ENCODE measurements at regions not wholly inside any gene's neighbourhood (a gene's known extent, or its start where the extent isn't known, plus 50 kb on each side); places are given as distances from the start of the nearest gene placed in this dataset.

DNA sequence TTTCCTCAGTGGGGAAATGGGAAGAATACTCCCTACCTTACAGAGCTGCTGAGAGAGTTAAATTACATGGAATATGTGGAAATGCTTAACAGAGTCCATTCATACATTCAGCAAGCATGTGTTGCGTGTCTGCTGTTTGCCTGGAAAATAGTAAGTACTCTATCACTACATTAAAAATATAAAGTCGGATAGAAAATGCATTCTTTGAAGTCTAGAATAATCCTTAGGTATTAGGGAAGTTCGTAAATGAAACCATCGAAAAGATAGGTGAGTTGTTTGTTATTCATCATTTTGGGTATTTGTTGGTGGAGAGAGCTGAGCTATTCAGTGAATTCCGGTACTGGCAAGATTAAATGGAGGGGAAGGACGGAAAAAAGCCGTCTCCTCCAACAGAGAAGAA lies 200.1 kb downstream of the OPA1 start:
- H2BK20ac ChIP-seq (ENCODE audit: low read depth, low read length, poor library complexity, severe bottlenecking) = no peak overlapping the region
- H3K4me3 Mint-ChIP-seq = no peak overlapping the region
- H3K9ac ChIP-seq (ENCODE audit: extremely low read depth, insufficient read length, low read length) = no peak overlapping the region
- H3K4ac ChIP-seq (ENCODE audit: low read depth, low read length) = no peak overlapping the region
- no peak overlapping the region for H3T11ph ChIP-seq (ENCODE audit: low read length)
- no peak overlapping the region for H4K5ac ChIP-seq (ENCODE audit: insufficient read length, low read depth, low read length)
- peaks cover 34% of the 10 kb centered on the region for H3K27me3 Mint-ChIP-seq (ENCODE audit: low read depth)
- H2AFZ ChIP-seq (ENCODE audit: low read length) = no peak overlapping the region
- no peak overlapping the region for H2BK120ac ChIP-seq (ENCODE audit: low read depth, low read length, poor library complexity, severe bottlenecking)
- H3K4me2 ChIP-seq (ENCODE audit: insufficient read depth, insufficient read length, low read length) = no peak overlapping the region
- no peak overlapping the region for H3K56ac ChIP-seq (ENCODE audit: insufficient read length, low read depth, low read length)
- no peak for DNase-seq
- no peak overlapping the region for H4K91ac ChIP-seq (ENCODE audit: insufficient read length, low read depth, low read length)
- no peak overlapping the region for H3K18ac ChIP-seq (ENCODE audit: insufficient read length, low read depth, low read length)
- no peak overlapping the region for H3K27ac Mint-ChIP-seq
- no peaks in the 10 kb centered on the region for H3K79me2 ChIP-seq (ENCODE audit: insufficient read depth, low read length)
- no peaks in the 10 kb centered on the region for H3K9me3 ChIP-seq (ENCODE audit: control insufficient read depth, low read depth, low read length)
- no peaks in the 10 kb centered on the region for H3K23me2 ChIP-seq (ENCODE audit: insufficient read length, low read depth, low read length, poor library complexity, severe bottlenecking)
- no CpG with 5 or more reads among the region's 7 CpGs for whole genome bisulfite sequencing (ENCODE audit: extremely low coverage, insufficient read length, low lambda C conversion rate)
- peaks cover 43 to 54% of the 10 kb centered on the region in 2 experiments for H3K4me1 Mint-ChIP-seq
- no peak overlapping the region for H2AK5ac ChIP-seq (ENCODE audit: insufficient read length, low read length)
- no peak overlapping the region for H3K27ac ChIP-seq (ENCODE audit: insufficient read length, low read depth, low read length)
- no peak overlapping the region for H2BK12ac ChIP-seq (ENCODE audit: insufficient read length, low read depth, low read length)
- peaks cover 2% of the 10 kb centered on the region; the same call in 1 of the 2 replicates for H3K27me3 ChIP-seq (ENCODE audit: insufficient read depth, low read length)
- peaks cover 0 to 4% of the 10 kb centered on the region in 2 experiments; a peak in 2 of 5 replicates for H3K9me3 Mint-ChIP-seq
- no peak overlapping the region for H3K14ac ChIP-seq (ENCODE audit: insufficient read depth, low read length)
- TF ChIP-seq, protein P1, sequence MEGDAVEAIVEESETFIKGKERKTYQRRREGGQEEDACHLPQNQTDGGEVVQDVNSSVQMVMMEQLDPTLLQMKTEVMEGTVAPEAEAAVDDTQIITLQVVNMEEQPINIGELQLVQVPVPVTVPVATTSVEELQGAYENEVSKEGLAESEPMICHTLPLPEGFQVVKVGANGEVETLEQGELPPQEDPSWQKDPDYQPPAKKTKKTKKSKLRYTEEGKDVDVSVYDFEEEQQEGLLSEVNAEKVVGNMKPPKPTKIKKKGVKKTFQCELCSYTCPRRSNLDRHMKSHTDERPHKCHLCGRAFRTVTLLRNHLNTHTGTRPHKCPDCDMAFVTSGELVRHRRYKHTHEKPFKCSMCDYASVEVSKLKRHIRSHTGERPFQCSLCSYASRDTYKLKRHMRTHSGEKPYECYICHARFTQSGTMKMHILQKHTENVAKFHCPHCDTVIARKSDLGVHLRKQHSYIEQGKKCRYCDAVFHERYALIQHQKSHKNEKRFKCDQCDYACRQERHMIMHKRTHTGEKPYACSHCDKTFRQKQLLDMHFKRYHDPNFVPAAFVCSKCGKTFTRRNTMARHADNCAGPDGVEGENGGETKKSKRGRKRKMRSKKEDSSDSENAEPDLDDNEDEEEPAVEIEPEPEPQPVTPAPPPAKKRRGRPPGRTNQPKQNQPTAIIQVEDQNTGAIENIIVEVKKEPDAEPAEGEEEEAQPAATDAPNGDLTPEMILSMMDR (conservative IDR thresholded peaks at IDR 0.05) = no peak
- peaks cover 0 to 4% (median 0%) of the 10 kb centered on the region in 3 experiments; a peak in 1 of 7 replicates for H3K36me3 Mint-ChIP-seq (ENCODE audit: insufficient read depth in 1 of 3, low read depth in 3 of 3)
- no peaks in the 10 kb centered on the region for H3K79me1 ChIP-seq (ENCODE audit: insufficient read depth, low read depth, low read length, poor library complexity, severe bottlenecking)
- no peak overlapping the region for H4K8ac ChIP-seq (replicated peaks; ENCODE audit: insufficient read length, low read depth, low read length)
- H2BK5ac ChIP-seq (ENCODE audit: insufficient read length, low read length) = no peak overlapping the region
- no peaks in the 10 kb centered on the region for H4K20me1 ChIP-seq (ENCODE audit: control insufficient read depth, insufficient read depth, insufficient read length)
- peaks cover 9% of the 10 kb centered on the region; the same call in 1 of the 2 replicates for H3K4me1 ChIP-seq (ENCODE audit: insufficient read depth, low read length)
- H2BK15ac ChIP-seq (ENCODE audit: low read depth, low read length) = no peak overlapping the region
- H3K23ac ChIP-seq (ENCODE audit: insufficient read length, low read depth, low read length) = no peak overlapping the region

Data from H9 (cell line).